Ishikawa (cell line): ENCODE measurements at regions not wholly inside any gene's neighbourhood (a gene's known extent, or its start where the extent isn't known, plus 50 kb on each side); places are given as distances from the start of the nearest gene placed in this dataset.

Source experiments
- CEBPB ChIP-seq: IDR thresholded peaks from 2 replicates; pipeline ENCODE4 v1.6.1; 2012
- CREB1 ChIP-seq: IDR thresholded peaks from 2 replicates; pipeline ENCODE4 v1.6.1; 2012; ENCODE audit warnings: low read depth
- EGR1 ChIP-seq: IDR thresholded peaks from 2 replicates; pipeline ENCODE4 v1.6.1; 2012
- EP300 ChIP-seq: IDR thresholded peaks from 2 replicates; pipeline ENCODE4 v1.6.1; 2012; ENCODE audit warnings: borderline replicate concordance
- FOXM1 ChIP-seq: IDR thresholded peaks from 2 replicates; pipeline ENCODE4 v1.6.1; 2012; ENCODE audit warnings: low read depth, borderline replicate concordance
- NFIC ChIP-seq: IDR thresholded peaks from 2 replicates; pipeline ENCODE4 v1.6.1; 2012
- RAD21 ChIP-seq: IDR thresholded peaks from 2 replicates; pipeline ENCODE4 v1.6.1; 2012; ENCODE audit warnings: low read depth
- REST ChIP-seq: IDR thresholded peaks from 2 replicates; pipeline ENCODE4 v1.6.1; 2012; ENCODE audit warnings: low read depth, mild to moderate bottlenecking
- TAF1 ChIP-seq: IDR thresholded peaks from 2 replicates; pipeline ENCODE4 v1.6.1; 2012; ENCODE audit warnings: low read depth, mild to moderate bottlenecking
- TCF12 ChIP-seq: IDR thresholded peaks from 2 replicates; pipeline ENCODE4 v1.6.1; 2012; ENCODE audit warnings: low read depth
- TEAD4 ChIP-seq: IDR thresholded peaks from 2 replicates; pipeline ENCODE4 v1.6.1; 2012
- USF1 ChIP-seq: IDR thresholded peaks from 2 replicates; pipeline ENCODE4 v1.6.1; 2012
- YY1 ChIP-seq: IDR thresholded peaks from 2 replicates; pipeline ENCODE4 v1.6.1; 2012; ENCODE audit warnings: low read depth
- ZBTB7A ChIP-seq: IDR thresholded peaks from 2 replicates; pipeline ENCODE4 v1.6.1; 2012; ENCODE audit warnings: low read depth
- TF ChIP-seq, protein P1 (sequence below): IDR thresholded peaks from 2 replicates; pipeline ENCODE4 v1.6.1; 2012

GRCh38 chr1:116825720-116826438 is 71.6 kb downstream of the CD2 start:
- TF ChIP-seq FOXM1 (no peak), CREB1 (no peak), RAD21 (no peak), TEAD4 (no peak), EP300 (no peak), EGR1 (no peak), TCF12 (no peak), ZBTB7A (no peak), CEBPB (no peak), NFIC (no peak), USF1 (no peak), YY1 (no peak), TAF1 (no peak), REST (no peak)
- TF ChIP-seq, protein P1, sequence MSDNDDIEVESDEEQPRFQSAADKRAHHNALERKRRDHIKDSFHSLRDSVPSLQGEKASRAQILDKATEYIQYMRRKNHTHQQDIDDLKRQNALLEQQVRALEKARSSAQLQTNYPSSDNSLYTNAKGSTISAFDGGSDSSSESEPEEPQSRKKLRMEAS = no peak

- TF ChIP-seq YY1 = no peak
- TF ChIP-seq, protein P1 = no peak
These were observed 72.8 kb downstream of the CD2 start for GRCh38 chr1:116826818-116827606.

GRCh38 chr1:116827607-116828105 is 73.4 kb downstream of the CD2 start:
- TF ChIP-seq ZBTB7A (no peak), TAF1 (no peak), EP300 (no peak), FOXM1 (no peak), TEAD4 (no peak), EGR1 (no peak)
- TF ChIP-seq, protein P1 = no peak

DNA sequence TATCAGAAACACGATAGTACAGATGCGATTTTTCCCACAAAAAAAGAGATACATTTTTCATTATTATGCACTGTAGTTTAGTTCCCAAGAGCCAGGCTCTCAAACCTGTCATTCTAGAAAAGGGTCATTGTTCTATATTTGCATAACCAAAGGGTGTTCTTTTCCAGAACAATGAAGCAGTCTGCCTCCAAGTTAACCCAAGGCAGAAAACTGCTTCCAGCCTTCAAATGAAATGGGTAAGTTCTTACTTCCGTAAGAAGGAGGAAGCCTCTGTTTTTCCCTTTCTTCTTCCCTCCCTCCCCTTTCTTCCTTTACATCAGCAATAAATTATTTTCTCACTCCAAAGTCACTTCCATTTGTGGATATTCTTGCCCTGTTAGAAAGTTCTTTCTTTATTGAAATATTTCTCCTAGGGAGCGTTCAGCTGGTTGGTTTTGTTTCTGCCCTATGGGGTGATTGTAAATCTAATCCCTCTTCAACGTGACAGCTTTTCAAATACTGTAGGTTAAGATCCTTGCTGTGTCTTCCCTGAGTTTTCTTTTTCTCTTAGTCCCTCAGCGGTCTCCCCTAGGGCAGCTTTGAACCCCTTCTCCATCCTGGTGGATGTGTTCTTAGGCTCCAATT is 77.3 kb upstream of the PTGFRN start:
- no peak for TF ChIP-seq NFIC
- TF ChIP-seq, protein P1 = no peak
- TF ChIP-seq USF1 = no peak
- no peak for TF ChIP-seq TAF1

DNA sequence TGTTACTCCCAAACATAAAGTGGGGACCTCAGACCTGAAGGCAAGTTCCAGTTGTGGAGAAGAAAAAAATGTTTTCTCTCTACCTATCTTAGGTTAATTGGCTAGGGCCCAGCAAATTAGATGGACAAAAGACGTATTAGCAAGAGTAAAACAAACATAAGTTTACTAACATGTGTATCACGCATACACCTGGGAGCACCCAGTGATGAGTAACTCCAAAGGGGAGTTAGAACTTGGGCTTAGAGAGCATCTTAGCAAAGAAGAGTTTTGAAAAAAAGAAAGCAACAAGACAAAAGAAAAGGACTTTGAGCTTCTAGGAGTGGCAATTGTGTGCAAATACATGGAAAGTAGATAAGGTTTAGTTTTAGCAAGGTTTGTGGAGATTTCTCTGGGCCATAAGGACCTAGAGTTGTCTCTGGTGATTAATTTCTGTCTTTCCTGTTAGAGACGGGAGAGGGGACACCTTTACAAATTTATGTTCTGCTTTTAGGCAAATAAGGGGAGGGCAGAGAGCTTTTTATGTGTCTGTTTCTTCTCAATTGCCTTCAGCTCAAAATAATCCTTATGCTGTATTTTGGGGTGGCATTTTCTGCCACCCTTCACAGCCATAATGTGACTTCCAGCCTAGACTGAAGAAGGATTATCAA is 76.7 kb upstream of the PTGFRN start:
- TF ChIP-seq TCF12 (no peak), ZBTB7A (no peak), EGR1 (no peak), YY1 (no peak), CREB1 (no peak), RAD21 (no peak), TAF1 (no peak), CEBPB (no peak)

GRCh38 chr1:116833718-116834117 is 76.0 kb upstream of the PTGFRN start:
- TF ChIP-seq TEAD4 = no peak
- TF ChIP-seq FOXM1 = no peak
- TF ChIP-seq, protein P1 = no peak
- TF ChIP-seq CEBPB = no peak
- TF ChIP-seq REST = no peak
- no peak for TF ChIP-seq YY1
- no peak for TF ChIP-seq ZBTB7A
- TF ChIP-seq CREB1 = no peak
- no peak for TF ChIP-seq TAF1
- TF ChIP-seq EP300 = no peak
- no peak for TF ChIP-seq USF1
- no peak for TF ChIP-seq TCF12
- TF ChIP-seq EGR1 = no peak
- no peak for TF ChIP-seq NFIC
- no peak for TF ChIP-seq RAD21
